HG02759 (cell line): ENCODE measurements at regions not wholly inside any gene's neighbourhood (a gene's known extent, or its start where the extent isn't known, plus 50 kb on each side); places are given as distances from the start of the nearest gene placed in this dataset.

Experiments used
- ATAC-seq: cut with Tn5 transposase; IDR thresholded peaks from one replicate; pipeline ENCODE4 v1.9.1; 2021; ENCODE audit warnings: mild to moderate bottlenecking, moderate library complexity; ENCODE audit not compliant: unreplicated experiment

- ATAC-seq = no peak
Observed at GRCh38 chr16:86389566-86390328, 120.6 kb upstream of the FOXF1 start.

DNA sequence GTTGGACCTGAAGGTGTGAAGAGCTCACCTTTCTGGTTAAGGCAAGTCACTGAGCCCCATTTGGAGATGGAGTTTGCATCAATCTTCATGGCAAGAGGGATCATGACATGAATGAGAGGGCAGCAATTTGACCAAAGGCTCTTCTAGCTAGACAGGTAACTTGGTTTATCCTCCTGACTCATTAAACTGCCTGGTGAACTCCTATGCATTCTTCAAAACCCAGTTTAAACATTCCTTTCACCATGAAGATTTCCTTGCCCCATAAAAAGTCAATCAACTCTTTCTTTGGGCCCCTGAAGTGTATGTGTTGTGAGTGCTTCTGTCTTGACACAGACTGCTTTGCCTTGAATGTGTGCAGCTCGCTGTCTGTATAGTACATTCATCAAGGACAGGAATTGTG, 120.0 kb upstream of the FOXF1 start:
- no peak for ATAC-seq

GRCh38 chr16:86391486-86391885, 118.8 kb upstream of the FOXF1 start:
- ATAC-seq = no peak

- no peak for ATAC-seq
Observed at GRCh38 chr16:86391984-86392383, 118.3 kb upstream of the FOXF1 start.

DNA sequence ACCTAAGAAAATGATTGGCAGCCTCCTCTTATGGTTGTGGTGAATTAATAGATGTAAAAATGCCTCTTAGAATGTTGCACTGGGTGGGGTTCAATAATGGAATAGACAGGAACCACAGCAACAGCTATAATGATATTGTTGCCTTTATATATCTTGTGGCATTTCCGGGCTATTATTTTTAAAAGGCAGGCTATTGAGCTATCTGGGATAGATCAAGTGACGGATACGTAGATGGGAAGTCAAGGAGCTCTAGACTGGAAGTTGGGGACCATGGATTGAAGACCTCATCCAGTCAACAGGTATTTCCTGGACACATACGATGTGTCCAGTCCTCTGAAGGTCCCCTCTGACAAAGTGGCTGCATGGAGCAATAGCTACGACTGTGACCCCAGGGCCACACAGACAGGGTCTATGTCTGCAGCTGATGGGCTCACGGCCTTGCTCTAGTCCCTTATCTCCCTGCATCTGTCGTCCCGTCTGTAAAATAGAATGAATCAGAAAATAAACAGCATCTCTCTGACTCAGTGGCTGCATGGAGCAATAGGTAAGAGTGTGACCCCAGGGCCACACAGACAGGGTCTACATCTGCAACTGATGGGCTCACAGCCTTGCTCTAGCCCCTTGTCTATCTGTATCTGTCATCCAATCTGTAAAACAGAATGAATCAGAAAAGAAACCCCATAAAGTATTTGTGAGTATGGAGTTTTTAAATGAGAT, 117.7 kb upstream of the FOXF1 start:
- ATAC-seq = no peak

GRCh38 chr16:86393907-86394626, 116.3 kb upstream of the FOXF1 start:
- no peak for ATAC-seq

DNA sequence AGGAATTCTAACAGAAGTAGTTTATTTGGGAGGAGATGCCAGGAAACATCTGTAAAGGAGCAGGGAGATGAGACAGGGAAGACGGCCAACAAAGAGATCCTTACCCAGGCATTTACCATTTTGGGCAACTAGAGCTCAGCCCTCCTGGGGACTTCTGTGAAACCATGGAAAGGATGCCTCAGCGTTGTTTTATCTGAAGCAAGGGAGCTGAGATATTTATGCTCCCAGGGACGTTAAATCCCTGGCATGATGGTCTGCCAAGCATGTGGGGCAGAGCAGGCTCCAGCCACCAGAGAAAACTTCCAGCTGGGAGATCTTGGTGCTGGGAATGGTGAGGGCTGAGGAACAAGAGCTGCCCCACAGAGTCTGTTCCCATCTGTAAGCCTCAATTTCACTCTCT, 114.8 kb upstream of the FOXF1 start:
- no peak for ATAC-seq

GRCh38 chr16:86396422-86396821, 113.9 kb upstream of the FOXF1 start:
- ATAC-seq = no peak

DNA sequence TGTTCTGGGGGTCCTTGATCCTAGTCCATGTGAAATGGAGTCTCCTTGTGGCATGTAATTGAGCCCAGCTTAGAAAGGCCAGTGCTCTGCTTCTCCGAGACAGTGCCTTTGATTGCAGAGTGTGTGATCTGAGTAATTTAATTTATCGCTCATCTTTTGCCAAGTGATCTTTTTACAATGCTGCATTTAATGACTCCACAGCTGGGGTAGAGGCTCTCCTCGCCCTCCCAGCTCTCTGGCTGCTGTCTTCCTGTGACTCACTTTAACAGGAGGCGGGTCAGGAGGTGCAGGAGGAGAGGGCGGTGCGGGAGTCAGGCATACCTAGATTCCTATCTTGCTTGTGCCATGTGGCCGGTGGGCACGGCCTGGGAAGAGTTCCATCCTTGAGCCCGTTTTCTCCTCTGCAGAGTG, 113.4 kb upstream of the FOXF1 start:
- no peak for ATAC-seq

DNA sequence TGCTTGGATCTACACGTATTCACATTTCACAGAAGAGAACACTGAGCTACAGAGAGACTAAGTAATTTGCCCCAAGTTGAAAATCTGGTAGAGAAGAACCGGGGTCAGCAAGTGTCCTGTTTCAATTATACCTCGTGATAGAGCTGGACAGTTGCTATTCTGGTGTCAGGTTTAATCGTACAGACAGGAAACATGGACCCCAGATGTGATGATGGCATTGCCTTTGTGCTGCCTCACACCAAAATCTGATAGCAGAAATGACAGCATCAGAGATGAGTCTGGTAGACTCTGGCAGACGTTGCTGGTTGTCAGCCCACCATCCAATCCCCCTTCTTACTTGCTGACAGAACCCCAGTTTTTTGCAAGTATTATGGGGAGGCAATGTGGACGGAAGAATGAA, 112.1 kb upstream of the FOXF1 start:
- ATAC-seq = no peak

DNA sequence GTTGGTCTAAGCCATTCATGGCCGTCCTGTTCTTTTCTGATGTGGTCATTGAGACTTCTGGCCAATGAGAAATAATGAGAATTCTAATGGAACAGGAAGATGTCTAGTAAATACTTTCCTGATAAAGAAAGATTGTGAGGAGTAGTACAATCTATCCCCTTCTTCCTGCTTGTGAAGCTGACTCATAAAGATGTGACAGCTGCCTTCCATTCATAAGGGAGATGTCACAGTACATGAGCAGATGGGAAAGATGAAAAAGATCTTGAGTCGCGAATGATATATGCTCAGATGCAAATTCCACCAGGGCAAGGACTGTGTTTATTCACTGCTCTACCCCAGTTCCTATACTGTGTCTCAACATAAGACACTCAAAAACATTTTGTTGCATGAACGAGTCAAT, 111.7 kb upstream of the FOXF1 start:
- no peak for ATAC-seq

DNA sequence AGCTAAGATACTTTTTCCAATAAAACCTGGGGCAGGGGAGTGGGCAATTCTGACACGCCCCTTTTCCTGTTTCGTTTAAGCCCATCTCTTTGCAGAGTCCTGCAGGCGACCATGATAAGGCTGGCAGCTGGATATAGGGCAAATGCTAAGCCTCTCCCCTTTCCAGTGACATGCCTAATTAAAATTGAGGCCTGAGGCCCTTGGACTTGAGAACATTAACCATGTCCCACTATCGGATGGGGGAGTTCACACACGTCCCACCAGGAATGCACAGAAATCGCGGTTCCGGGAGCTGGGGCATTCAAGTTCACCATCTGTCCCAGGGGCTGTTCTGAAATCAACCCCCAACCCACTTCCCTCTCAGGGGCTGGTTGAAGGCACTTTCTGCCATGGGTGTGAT, 109.2 kb upstream of the FOXF1 start:
- no peak for ATAC-seq

GRCh38 chr16:86403085-86403484, 107.2 kb upstream of the FOXF1 start:
- ATAC-seq = no peak

GRCh38 chr16:86403541-86404163, 106.7 kb upstream of the FOXF1 start:
- no peak for ATAC-seq

GRCh38 chr16:86404678-86405077, 105.6 kb upstream of the FOXF1 start:
- no peak for ATAC-seq

DNA sequence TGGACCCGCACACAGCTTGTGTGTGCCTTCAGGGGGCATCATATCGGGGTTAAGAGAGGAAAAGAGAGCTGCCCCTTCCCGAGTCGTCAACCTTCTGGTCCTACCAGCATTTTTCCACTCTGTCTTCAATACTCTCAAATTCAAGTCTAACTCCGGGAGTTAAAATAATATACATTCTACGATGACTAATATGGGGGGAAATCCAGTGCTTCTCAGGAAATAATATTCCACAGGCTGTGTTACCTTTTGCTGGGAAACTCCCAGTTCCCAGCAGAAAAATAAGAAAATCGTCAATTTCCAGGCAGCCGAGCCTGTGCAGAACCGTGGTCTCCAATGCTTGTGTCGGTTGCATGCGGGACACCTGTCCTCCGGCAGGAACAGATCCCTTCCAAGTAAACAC, 105.0 kb upstream of the FOXF1 start:
- ATAC-seq = no peak

- no peak for ATAC-seq
Observed at GRCh38 chr16:86406056-86406455, 104.3 kb upstream of the FOXF1 start.

DNA sequence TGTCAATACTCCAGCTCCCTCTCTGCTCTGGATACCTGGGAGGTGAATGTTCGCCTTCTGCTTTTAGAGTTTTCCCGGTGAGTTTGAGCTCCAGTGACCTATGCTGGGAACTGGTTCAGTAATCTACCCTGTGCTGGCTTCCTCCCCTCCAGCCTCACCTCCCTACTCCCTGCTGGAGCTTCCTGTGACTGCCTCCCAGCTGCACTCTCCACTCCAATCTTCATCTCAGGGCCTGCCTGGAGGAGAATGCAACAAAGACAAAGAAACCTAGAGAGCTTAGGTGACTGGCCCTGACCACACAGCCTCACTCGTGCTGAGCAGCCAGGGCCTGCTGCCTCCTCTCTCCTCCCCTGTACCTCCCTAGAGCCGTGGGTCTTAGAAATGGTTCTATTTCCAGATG, 101.6 kb upstream of the FOXF1 start:
- no peak for ATAC-seq

DNA sequence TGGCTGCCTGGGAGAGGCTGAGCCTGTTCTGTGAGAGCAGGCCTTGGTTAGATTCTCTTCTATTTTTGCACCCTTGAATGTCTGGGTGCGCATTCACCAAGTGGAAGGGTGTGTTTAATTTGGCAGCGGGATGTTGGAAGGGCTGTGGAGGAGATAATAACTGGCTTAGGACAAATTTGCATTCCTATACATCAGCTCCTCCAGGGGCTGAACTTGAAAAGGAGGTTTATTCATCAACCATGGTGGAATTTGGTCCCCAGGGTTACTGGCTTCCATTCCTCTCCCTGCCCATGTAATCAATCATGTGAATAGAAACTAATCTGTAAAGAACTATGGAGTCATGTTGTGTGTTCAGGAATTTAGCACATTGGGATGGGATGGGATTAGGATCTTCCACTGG, 100.2 kb upstream of the FOXF1 start:
- ATAC-seq = no peak

- ATAC-seq = no peak
Observed at GRCh38 chr16:86410529-86410928, 99.8 kb upstream of the FOXF1 start.

- no peak for ATAC-seq
Observed at GRCh38 chr16:86411897-86412296, 98.4 kb upstream of the FOXF1 start.
